ENCODE measurements at regions not wholly inside any gene's neighbourhood (a gene's known extent, or its start where the extent isn't known, plus 50 kb on each side); places are given as distances from the start of the nearest gene placed in this dataset.

- no peak for DNase-seq
These were observed 92.9 kb upstream of the MAST4 start for GRCh38 chr5:66503203-66503789.

GRCh38 chr5:66507106-66507505, 89.1 kb upstream of the MAST4 start:
- DNase-seq = no peak

GRCh38 chr5:66511491-66511890, 84.7 kb upstream of the MAST4 start:
- no peak for DNase-seq

GRCh38 chr5:66513130-66513529, 83.1 kb upstream of the MAST4 start:
- DNase-seq = no peak

- DNase-seq = no peak
These were observed 81.0 kb upstream of the MAST4 start for GRCh38 chr5:66515209-66515608.

- DNase-seq = no peak
These were observed 79.6 kb upstream of the MAST4 start for GRCh38 chr5:66516550-66516949.

GRCh38 chr5:66517351-66517750, 78.8 kb upstream of the MAST4 start:
- no peak for DNase-seq

- DNase-seq = no peak
These were observed 78.1 kb upstream of the MAST4 start for GRCh38 chr5:66518052-66518451.

- no peak for DNase-seq
These were observed 77.4 kb upstream of the MAST4 start for GRCh38 chr5:66518753-66519152.

GRCh38 chr5:66519626-66520025, 76.6 kb upstream of the MAST4 start:
- no peak for DNase-seq

GRCh38 chr5:66520854-66521253, 75.3 kb upstream of the MAST4 start:
- no peak for DNase-seq

GRCh38 chr5:66527478-66528035, 68.6 kb upstream of the MAST4 start:
- no peak for DNase-seq

GRCh38 chr5:66529182-66529581, 67.0 kb upstream of the MAST4 start:
- DNase-seq = no peak

GRCh38 chr5:66529704-66530103, 66.5 kb upstream of the MAST4 start:
- no peak for DNase-seq

GRCh38 chr5:66538126-66538525, 58.1 kb upstream of the MAST4 start:
- DNase-seq = no peak

- no peak for DNase-seq
These were observed 57.7 kb upstream of the MAST4 start for GRCh38 chr5:66538531-66538930.

GRCh38 chr5:66540078-66540477, 56.1 kb upstream of the MAST4 start:
- no peak for DNase-seq

- DNase-seq = no peak
These were observed 53.5 kb upstream of the MAST4 start for GRCh38 chr5:66542711-66543110.

Data from stimulated activated CD4-positive, alpha-beta T cell treated with anti-CD3 and anti-CD28 coated beads, Interleukin-4, amount 100 ng/mL, for 1 hour (primary cell).